ENCODE measurements at regions not wholly inside any gene's neighbourhood (a gene's known extent, or its start where the extent isn't known, plus 50 kb on each side); places are given as distances from the start of the nearest gene placed in this dataset.

GRCh38 chr16:60930291-60930690 is 1105.9 kb downstream of the CDH8 start (continued):
- TF ChIP-seq ZNF462 (CRISPR knock-in tag; IDR thresholded peaks at IDR 0.05): no peak
- no peak for TF ChIP-seq ETS1 (IDR thresholded peaks at IDR 0.05)
- no peak for TF ChIP-seq POLR2AphosphoS5 (IDR thresholded peaks at IDR 0.05; ENCODE audit: low read depth)

GRCh38 chr16:60922920-60923319 is 1113.3 kb downstream of the CDH8 start:
- no peaks in the 10 kb centered on the region for H3K27me3 ChIP-seq (ENCODE audit: insufficient read depth)
- no peak for ATAC-seq
- no peak overlapping the region for H2AFZ ChIP-seq
- H3K4me1 ChIP-seq (ENCODE audit: insufficient read depth): no peaks in the 10 kb centered on the region
- no peaks in the 10 kb centered on the region for H3K79me2 ChIP-seq (replicated peaks; ENCODE audit: insufficient read depth)
- Mint-ChIP-seq H3K27me3 (ENCODE audit: insufficient read depth, low read depth, poor library complexity) (no peaks in the 10 kb centered on the region), H3K27ac (no peak overlapping the region), H3K4me3 (no peak overlapping the region), H3K4me1 (no peaks in the 10 kb centered on the region), H3K36me3 (ENCODE audit: low read depth) (no peaks in the 10 kb centered on the region), H3K9me3 (no peaks in the 10 kb centered on the region; the same call in 2 of the 3 replicates)
- TF ChIP-seq CREB1 (CRISPR knock-in tag; IDR thresholded peaks at IDR 0.05; ENCODE audit: low read depth): no peak
- no peak for TF ChIP-seq JUNB (IDR thresholded peaks at IDR 0.05; ENCODE audit: unreplicated experiment)
- H3K4me3 ChIP-seq: no peak overlapping the region
- H3K9me2 ChIP-seq (ENCODE audit: insufficient read depth): 0 out of 2 replicates have a peak, but pooled peaks cover 5% of the 10 kb centered on the region
- H3K27ac ChIP-seq (ENCODE audit: low read depth): no peak overlapping the region
- DNase-seq (ENCODE audit: low spot score): no peak
- no peaks in the 10 kb centered on the region for H3F3A ChIP-seq (replicated peaks; ENCODE audit: low read depth)
- H3K4me2 ChIP-seq: no peak overlapping the region
- H3K36me3 ChIP-seq (ENCODE audit: insufficient read depth): no peaks in the 10 kb centered on the region
- no peaks in the 10 kb centered on the region for H4K20me1 ChIP-seq (replicated peaks; ENCODE audit: insufficient read depth)
